ENCODE measurements at regions not wholly inside any gene's neighbourhood (a gene's known extent, or its start where the extent isn't known, plus 50 kb on each side); places are given as distances from the start of the nearest gene placed in this dataset.
"Not testable (repeated sequence)": the region's sequence is repeated elsewhere in the genome, so short reads cannot be mapped to it uniquely, and the experiment has no call there.

DNA sequence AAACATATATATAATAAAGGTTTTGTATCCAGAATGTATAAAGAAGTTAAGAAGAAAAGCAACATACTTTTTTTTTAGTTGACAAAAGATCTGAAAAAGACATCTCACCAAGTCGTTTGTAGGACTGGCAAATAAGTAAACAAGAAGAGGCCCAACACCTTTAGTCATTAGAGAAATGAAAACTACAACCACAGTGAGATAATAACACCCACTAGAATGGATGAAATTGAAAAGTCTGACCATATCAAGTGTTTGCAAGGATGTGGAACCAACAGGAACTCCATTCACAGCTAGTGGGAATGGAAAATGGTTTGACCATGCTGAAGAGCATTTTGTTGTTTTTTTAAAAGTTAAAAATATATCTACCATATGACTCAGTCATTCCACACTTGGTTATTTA lies 54.0 kb upstream of the PLGLB2 start:
- in situ Hi-C loops (cut with HindIII; ENCODE audit: low pct_unique_long_range_greater_than_20kb, low sequenced_read_pairs); DNase-seq (ENCODE audit: low read depth): not testable (repeated sequence)

DNA sequence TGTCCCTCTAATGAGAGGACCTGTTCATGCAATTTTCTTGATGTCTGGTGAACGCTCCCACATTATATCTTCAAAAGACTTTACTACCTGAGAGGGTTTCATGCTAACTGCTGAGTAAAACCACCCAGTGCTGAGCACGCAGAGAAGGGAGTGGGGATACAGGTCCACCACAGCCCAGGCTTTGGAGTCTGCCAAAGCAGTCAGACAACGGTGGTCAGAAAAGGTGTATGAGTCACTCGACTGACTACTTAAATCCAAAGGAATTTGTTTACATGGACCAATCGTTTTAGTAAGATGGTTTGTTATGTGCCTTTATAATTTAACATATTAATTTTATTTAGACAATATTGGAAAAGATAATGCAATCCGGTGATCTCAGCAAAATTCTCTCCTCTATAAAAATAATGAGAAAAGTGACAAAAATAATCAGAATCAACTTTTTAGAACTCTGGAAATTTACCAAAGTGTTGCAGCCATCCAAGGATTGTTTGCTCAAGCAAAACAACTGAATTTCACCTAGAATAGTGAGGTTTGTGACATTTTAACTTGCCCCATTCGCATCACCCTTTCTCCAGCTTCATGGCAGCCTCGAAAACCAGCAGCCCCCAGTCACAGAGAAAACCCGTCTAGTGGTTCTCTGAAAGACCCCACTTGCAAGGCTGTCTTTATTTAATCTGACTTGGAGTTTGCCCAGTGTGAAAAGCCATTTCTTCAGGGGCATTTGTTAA lies 52.1 kb upstream of the PLGLB2 start:
- DNase-seq (ENCODE audit: low read depth) = peak; percentile 23

More for the DNA sequence above, 52.1 kb upstream of the PLGLB2 start:
- in situ Hi-C loops (cut with HindIII; ENCODE audit: low pct_unique_long_range_greater_than_20kb, low sequenced_read_pairs) = not testable (repeated sequence)

Measured in Caki2 (cell line).